Vagina (tissue), 2 donors: ENCODE measurements at regions not wholly inside any gene's neighbourhood (a gene's known extent, or its start where the extent isn't known, plus 50 kb on each side); places are given as distances from the start of the nearest gene placed in this dataset.

Experiments used
- CTCF ChIP-seq, 3 experiments: fragments of 450-650 bp in 2 of 3; fragments of 200-600 bp in 1 of 3; sonication (generic) in 1 of 3; IDR thresholded peaks; one replicate each; pipeline ENCODE4 v1.5.1; 2017 to 2019; ENCODE audit warnings: antibody characterized with exemption in 3 of 3, mild to moderate bottlenecking in 2 of 3, moderate library complexity in 2 of 3
- POLR2A ChIP-seq, 2 donors: fragments of 450-650 bp; IDR thresholded peaks; one replicate each; pipeline ENCODE4 v1.6.1; 2017; ENCODE audit warnings: antibody characterized with exemption in 2 of 2, mild to moderate bottlenecking in 2 of 2, moderate library complexity in 2 of 2
- POLR2AphosphoS5 ChIP-seq, 2 donors: sonication (generic); formaldehyde crosslinking; IDR thresholded peaks; one replicate each; pipeline ENCODE4 v1.9.0; 2017; ENCODE audit warnings: antibody characterized with exemption in 2 of 2, mild to moderate bottlenecking in 2 of 2, low read depth in 1 of 2; ENCODE audit not compliant: insufficient read depth in 1 of 2

GRCh38 chr3:110478377-110479054 lies 593.1 kb upstream of the NECTIN3 start:
- no peak for TF ChIP-seq CTCF (IDR thresholded peaks at IDR 0.05)
- no peak for TF ChIP-seq POLR2AphosphoS5 (IDR thresholded peaks at IDR 0.05; ENCODE audit: insufficient read depth in 1 of 2, low read depth in 1 of 2)
- no peak for TF ChIP-seq POLR2A (IDR thresholded peaks at IDR 0.05)
